Activated T-cell treated with anti-CD3 and anti-CD28 coated beads for 4 hours (primary cell): ENCODE measurements at regions not wholly inside any gene's neighbourhood (a gene's known extent, or its start where the extent isn't known, plus 50 kb on each side); places are given as distances from the start of the nearest gene placed in this dataset.

Source experiments
- DNase-seq: peaks from one replicate; pipeline ENCODE4 v3.0.0-alpha.2; 2020

DNA sequence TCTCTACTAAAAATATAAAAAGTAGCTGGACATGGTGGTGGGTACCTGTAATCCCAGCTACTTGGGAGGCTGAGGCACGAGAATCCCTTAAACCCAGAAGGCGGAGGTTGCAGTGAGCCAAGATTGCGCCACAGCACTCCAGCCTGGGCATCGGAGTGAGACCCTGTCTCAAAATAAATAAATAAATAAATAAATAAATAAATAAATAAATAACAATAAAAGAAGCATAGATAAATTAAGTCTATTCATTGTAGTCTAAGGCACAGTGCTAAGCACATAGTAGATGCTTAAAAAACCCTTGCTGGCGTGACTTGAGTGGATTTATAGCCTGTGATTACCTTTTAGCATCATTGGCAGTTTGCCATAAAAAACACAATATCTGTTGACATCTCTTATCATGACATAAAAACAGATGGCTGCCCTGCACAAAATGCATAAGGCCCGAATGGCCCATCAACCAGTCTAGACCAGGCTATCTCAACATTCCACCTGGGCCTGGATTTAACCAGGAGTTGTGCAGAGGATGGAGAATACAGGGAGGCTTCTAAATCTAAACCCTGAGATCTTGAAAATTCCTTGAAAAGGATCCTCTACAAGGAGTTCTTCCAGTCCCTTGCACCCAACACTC is 94.9 kb downstream of the PRLHR start:
- DNase-seq = no peak

DNA sequence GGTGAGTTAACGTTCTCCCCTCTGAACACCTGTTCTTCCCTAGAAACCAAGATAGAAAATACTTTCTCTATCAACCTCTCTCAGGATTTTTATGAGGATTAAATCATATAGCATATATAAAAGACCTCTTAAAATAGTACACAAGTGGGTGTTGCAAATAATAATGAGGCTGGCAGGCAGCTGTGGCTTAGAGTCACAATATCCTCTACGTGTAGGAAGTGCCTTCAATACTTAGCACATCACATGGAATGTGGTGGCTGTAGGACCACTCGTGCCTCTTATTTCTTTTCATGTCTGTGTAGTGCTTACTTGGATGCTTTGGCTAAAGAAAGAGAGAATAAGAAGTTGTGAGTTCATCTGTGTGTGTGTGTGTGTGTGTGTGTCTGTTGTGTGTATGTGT is 96.3 kb downstream of the PRLHR start:
- DNase-seq = no peak

DNA sequence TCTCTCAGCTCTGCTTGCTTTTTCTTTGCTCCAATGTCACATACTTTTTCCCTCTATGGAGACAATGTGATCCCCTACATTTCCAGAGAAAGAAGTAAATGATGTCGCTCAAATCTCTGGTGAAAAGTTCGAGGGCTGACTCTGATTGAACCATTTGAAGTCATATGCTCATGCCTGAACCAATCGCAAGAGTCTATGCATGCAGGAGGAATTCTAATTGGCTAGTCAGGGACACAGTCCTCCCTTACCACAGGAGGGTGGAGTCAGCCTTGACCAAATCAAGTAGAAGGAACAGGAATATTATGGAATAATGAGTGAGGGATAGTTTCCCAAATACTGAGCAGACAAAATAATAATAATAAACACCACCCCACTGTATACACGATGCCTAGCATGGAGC is 96.8 kb downstream of the PRLHR start:
- no peak for DNase-seq

DNA sequence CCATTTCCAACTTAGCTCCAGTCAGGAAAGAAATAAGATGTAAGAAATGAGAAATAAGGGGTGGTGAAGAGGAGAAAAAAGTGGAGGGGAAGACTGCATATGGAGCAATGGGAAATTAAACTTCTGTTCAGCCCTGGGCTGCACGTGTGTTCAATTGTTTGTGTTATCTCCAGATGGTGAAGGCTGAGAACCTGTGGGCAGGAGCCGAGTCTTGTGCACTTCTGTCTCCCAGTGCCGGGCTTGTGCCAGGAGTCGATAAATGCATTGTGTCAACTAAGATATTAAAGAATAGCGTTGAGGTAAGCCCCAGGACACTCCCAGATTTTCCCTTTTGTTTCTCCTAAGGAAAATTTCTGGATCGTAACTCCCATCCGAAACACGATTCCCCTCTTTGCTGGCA is 98.2 kb downstream of the PRLHR start:
- no peak for DNase-seq

DNA sequence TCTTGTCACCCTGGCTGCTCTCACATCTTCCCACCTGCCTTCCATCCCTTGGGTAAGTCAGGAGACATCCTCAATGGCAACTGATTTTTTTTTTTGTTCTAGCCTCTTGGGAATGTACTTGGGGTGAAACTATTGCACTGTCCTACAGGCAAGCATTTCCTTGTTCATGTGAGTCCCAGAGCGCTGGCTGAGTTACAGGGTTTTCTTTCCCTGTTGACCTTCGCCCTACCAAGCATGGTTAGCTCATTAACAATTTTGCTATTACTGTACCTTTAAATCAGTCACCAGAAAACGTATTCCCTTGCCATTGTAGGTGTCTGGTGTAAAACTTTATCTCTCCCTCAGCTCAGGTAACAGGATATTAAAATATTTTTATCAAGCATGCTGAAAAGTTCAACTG is 98.9 kb downstream of the PRLHR start:
- no peak for DNase-seq

DNA sequence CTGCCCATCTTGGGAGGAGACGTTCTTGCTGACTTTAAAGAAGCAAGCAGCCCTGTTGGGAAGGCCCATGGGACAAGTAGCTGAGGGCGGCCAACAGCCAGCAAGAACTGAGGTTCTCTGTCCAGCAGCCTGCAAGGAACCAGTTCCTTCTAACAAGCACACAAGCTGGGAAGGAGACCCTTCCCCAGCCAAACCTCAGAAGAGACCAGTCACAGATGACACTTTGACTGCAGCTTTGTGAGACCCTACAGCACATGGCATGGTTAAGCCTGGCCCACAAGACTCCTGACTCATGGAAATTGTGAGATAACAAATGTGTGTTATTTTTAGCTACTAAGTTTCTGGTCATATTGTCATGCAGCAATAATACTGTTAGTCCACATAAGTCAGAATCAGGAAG is 99.9 kb downstream of the PRLHR start:
- DNase-seq = no peak

DNA sequence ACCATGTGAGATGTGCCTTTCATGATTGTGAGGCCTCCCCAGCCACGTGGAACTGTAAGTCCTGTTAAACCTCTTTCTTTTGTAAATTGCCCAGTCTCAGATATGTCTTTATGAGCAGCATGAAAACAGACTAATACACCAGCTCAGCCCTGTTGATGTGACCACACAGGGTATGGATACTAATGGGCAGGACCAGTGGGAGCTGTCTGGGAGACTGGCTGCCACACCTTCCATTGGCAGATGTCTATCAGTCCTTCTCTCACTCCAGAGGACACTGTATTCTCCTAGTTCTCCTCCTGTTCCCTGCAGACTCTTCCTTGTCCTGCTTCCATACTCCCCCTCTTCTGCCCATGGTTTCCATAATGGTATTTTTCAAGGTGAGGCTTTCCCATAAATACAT is 104.4 kb downstream of the PRLHR start:
- DNase-seq = no peak

DNA sequence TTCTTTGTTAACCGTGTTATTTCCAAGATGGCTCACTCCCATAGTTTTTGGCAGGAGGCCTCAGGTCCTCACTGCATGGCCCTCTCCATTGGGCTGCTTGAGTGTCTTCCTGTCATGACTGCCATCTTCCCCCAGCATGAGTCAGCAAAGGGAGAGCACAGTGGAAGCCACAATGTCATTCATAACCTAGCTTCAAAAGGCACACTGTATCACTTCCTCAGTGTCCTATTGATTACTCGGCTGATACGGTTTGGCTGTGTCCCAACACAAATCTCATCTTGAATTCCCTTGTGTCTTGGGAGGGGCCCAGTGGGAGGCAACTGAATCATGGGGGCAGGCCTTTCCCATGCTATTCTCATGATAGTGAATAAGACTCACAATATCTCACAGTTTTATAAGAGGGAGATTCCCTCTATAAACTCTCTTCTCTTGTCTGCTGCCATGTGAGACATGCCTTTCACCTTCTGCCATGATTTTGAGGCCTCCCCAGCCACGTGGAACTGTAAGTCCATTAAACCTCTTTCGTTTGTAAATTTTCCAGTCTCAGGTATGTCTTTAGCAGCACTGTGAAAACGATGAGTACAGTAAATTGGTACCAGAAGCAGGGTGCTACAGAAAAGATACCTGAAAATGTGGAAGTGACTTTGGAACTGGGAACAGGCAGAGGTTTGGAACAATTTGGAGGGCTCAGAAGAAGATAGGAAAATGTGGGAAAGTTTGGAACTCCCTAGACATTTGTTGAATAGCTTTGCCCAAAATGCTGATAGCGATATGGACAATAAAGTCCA is 106.5 kb downstream of the PRLHR start:
- DNase-seq = no peak

DNA sequence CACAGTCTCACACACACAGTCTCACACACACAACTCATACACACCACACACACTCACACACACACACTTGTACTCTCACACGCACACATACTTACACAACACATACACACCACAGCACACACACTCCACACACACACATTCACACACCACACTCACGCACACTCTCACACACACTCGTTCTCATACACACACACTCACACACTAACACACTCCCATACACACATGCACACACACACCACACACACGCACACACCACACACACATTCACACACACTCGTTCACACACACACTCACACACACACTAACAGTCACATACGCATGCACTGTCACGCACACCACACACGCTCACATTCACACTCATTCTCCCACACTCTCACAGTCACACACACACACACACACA is 109.8 kb downstream of the PRLHR start:
- no peak for DNase-seq

DNA sequence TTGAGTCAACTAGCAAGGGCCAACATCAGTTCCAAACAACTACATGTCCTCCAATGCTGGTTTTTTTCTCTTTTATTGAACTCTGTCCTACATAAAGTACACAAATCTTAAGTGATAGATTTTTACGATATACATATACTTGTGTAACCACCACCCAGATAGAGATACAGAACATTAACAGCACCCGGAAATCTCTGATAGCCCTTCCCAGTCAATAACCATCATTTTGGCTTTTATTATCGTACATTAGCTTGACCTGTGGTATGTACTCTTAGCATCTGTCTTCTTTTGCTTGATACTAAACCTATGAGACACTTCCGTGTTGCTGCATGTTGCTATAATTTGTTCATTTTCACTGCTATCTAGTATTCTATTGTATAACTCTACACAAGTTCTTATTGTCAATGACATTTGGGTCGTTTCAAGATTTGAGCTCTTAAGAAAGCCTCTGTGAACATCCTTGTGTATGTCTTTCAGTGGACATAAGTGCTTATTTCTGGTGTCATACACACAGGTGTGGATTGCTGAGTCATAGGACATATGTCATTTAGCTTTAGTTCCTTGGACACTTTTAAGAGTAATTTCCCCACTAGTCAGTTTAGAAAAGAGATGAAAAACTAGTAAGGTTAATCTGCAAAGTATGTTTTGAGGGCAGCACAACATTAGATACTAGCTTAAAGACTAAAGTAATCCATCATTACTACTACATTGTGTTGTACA is 111.1 kb downstream of the PRLHR start:
- no peak for DNase-seq

DNA sequence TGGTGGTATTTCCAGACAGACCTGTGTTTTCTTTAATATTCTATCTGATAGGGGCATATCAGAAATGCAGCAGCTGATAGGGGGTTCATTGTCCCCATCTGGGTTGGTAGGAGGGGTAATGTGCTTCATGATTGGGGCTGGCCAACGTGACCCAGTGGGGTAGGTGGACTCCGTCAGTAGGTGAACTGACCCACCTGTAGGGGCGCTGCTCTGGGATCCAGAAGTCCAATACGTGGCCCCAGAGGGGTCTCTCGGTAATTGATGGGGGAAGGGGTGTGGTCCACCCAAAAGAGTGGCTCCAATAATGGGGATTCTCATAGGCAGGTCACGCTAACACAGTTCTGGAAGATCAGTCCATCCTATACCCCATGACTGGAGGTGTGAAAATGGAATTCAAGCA is 112.0 kb downstream of the PRLHR start:
- DNase-seq = no peak

DNA sequence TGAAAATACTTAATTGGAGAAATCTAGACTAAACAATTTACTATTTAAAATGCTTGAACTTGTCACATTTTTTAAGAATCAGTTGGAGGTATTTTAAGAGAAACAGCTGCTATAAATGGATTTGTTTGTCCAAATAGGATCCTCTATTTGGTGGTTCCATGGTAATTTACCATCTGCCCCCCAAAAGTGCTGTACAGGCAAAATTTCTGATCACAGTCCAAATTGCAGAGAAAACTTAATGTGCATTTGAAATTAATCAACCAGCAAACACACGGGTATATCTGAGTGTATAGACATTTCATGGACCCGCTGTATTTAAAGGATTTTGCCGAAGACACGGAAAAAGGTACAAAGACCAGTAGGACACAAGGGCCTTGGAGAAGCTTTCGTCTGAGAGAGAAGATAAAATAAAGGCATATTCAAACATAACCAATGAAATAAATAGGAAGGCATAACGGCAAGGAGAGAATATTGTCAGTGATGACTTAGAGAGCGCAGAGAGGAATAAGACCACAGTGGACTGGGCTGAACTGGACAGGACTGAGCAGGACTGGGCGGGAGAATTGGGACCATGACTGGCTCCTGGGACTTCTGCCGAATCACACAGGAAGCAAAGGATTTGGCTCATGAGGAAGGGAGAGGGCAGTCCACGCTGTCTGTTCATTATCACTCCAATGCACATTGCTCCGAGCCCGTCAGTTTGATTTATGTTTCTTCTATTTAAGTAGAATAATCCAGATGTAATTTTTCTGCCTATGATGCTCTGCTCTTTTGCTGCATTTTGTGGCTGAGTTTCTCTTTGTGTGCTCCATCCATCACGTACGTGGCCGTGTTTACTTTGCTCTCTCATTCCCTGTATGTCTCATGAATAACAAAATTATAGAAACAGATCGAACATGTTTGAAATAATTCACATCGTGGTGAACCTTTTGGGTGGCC is 112.8 kb downstream of the PRLHR start:
- no peak for DNase-seq

DNA sequence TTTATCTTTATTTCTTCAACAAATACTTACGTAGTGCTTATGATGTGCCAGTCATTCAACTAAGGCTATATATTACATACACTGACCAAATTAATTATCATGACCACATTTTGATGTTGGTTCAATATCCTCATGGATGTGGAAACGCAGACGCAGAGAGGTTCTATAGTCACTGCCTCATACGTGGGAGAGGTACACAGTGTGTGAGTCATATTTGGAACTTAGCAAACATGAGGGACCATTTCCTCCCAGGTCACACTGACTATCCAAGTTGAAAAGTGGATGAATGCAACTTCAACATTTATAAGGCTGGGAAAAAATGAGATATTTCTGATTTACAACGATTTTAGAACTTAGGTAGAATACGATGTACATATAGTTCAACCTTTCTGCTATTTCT is 113.6 kb downstream of the PRLHR start:
- DNase-seq = no peak

DNA sequence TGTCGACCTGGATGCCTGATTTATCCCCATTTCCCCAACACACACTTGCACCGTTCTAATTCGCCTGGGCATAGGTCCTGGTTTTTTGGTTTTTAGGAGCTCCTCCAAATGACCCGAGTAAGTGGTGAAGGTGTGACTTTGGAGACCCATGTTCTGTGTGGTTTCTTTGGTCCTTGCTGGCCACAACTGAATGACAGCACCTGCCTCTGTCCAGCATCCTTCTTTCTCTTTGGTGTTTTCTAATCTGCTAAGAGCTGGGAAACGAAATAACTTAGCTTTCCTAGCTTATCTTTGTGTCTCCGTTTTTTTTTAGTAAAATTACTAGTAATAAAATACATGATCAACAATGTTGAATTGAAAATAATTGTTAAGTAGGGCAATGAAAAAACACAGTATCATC is 120.2 kb downstream of the PRLHR start:
- no peak for DNase-seq

DNA sequence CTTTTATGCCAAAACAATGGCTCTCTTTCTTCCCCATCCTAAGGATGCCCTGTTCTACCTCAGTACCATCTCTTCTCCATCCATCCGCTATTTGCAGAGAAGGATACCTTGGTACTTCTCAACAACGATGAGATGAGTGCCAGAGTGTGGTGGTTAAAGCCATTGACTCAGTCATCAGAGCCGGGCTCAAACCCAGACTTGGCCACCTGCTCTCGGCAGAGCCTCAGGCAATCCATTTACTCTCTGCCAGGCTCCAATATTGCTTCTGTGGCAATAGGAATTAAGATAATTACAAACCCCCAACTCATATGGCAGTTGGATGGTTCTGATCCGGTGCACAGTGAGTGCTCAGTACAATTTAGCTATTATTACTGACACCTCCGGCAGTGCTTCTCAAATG is 121.3 kb downstream of the PRLHR start:
- no peak for DNase-seq

DNA sequence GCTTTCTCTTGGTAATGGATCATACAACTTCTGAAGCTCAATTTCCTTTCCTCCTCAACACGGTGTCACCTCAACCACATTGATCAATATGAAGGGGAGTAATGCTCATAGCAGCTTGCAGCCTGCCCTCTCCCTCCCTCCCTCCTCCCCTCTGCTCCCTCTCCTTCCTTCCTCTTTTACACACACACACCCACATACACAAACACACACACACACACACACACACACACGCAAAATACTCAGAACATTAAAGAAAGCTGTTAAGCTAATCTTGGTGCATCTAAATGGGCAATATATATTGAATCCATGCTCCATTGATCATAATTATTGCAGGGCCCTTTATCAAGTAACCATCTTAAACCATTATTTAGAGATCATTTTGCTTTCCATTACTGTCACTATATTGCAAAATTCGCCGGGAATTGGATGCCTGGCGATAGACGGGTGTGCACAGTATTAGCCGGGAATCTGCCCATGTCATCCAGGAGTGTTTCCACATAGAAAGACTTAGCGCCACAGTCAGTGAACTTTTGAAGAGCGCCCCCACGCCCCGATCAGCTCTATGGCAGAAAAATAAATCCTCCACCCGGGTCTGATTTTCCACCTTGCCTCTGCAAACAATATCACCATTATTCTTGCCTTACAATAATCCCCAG is 122.0 kb downstream of the PRLHR start:
- DNase-seq = no peak

DNA sequence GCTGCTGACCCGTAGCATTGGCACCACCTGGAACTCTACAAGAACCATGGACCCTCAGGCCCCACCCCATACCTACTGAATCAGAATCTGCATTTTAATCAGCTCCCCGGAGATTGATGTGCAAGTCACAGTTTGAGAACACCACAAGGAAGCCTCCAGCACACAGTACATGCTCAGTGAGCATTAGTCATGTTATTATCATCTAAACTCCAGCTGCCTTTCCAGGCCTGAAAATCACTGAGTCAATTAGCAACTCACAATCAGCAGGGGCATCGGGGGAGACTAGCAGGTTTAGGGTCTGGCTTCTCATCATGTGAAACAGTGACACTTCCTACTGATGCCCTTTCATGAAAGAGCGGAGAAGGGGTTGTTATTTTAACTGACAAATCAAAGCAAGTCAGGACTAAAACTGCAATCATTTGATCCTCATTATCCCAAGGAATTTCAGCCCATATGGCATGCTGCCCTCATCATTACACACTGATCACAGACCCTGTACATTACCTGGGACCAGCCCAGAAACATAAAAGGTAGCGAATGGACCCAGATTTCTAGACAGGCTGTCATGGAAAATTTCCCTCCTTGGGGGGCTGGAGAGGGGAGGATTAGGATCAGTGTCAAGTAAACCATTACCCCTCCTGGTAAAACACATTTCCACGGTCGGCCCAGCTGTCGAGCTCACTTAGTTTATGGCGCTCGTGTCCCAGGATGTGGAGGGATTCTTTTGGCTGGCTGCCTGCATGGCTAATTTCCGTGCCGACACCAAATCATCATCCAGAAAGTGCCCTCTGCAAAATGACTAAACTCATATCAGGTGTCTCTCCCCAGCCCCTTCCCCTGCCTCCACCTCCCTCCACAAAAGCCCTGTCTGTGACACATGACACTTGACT is 122.8 kb downstream of the PRLHR start:
- no peak for DNase-seq

DNA sequence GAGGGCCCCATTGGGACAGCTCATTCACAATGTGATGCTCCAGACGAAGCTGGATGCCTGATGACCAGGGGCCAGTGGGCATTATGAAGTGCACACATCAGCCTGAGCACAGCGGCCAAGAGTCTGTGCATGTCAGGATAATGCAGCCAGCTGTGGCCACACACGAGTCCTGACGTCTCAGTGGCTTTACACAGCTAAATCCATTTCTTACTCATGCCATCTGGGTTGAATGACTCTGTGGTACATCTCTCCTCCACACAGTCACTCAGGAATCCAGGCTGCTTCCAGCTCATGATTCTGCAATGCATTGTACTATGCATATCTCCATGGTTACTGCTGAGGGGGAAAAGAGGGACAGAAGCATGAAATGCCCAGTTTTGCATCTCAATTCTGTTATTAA is 123.6 kb downstream of the PRLHR start:
- no peak for DNase-seq

DNA sequence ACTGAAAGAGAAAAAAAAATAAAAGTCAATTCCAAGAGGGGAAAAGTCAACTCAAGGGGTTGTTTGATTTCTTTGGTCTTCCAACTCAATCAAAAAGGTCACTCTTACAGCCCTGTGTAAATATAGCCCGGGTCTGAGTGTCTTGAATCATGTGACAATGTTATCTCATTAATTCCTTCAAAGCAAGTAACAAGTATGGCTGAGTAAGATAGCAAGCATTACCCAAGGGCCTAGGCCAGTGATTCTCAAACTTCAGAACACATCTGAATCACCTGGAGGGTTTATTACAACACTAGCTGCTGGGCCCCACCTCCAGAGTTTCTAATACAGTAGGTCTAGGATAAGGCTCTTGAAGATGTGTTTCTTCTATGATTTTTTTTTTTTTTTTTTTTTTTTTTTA is 125.0 kb downstream of the PRLHR start:
- no peak for DNase-seq

DNA sequence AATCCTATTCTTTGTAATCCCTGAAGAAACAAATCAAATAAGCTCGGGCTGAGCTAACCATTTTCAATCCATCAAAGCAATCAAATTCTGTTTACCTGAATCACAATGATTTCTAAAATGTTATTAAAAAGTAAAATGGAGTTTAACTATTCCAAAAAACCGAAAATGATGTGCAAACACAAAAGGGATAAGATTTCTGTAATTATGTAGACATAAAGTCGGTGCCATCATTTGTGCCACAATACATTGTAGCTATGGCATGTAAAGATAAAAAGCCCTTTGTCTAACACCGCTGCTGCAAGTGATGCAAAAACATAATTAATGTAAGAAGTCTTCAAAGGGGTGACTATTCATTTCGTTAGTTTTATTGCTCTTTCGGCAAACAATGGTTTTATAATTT is 125.1 kb upstream of the FAM204A start:
- DNase-seq = no peak

DNA sequence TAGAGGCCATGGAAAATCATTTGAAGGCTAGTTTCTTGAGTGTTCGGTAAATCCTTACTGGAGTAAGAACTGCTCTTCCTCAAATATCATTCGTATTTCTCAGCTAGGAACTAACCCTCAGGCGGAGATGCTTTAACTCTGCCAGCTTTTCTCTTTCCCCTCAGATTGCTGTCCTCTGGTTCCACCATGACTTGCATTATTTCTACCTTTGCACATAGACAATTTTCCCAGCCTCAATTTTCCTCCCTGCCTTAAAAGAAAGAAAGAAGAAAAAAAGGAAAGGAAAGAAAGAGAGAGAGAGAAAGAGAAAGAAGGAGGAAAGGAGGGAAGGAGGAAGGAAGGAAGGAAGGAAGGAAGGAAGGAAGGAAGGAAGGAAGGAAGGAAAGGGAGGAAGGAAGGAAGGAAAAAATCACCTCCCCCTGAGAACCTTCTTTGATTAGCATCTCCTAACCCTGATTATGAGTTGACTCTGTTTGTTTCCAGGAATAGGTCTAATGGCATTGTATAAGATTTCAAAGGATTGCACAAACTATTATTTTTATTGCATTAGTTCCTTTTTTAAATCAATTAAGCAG is 123.3 kb upstream of the FAM204A start:
- DNase-seq = no peak
